ENCODE measurements at regions not wholly inside any gene's neighbourhood (a gene's known extent, or its start where the extent isn't known, plus 50 kb on each side); places are given as distances from the start of the nearest gene placed in this dataset.

- Mint-ChIP-seq H3K27ac (no peak overlapping the region), H3K36me3 (no peaks in the 10 kb centered on the region), H3K4me3 (no peak overlapping the region), H3K9me3 (peaks cover 5% of the 10 kb centered on the region), H3K27me3 (ENCODE audit: low read depth) (no peaks in the 10 kb centered on the region), H3K4me1 (peaks cover 20% of the 10 kb centered on the region)
- ChIA-PET POLR2A (no interaction called here), CTCF (no interaction called here)
- no peak for ATAC-seq
- TF ChIP-seq HMGA2 (CRISPR knock-in tag; IDR thresholded peaks at IDR 0.05) (peak; percentile 91), MXD4 (CRISPR knock-in tag; IDR thresholded peaks at IDR 0.05; ENCODE audit: borderline replicate concordance) (no peak), TEAD1 (CRISPR knock-in tag; IDR thresholded peaks at IDR 0.05) (no peak)
- DNase-seq (ENCODE audit: low spot score): no peak
Measured at GRCh38 chr5:180421672-180422071, 68.5 kb upstream of the GFPT2 start.

GRCh38 chr5:180423133-180423532 lies 70.0 kb upstream of the GFPT2 start:
- no peak overlapping the region for H3K4me3 Mint-ChIP-seq
- POLR2A ChIA-PET: no interaction called here
- DNase-seq (ENCODE audit: low spot score): no peak
- no peak for ATAC-seq
- H3K9me3 Mint-ChIP-seq: peaks cover 9% of the 10 kb centered on the region
- H3K4me1 Mint-ChIP-seq: peaks cover 12% of the 10 kb centered on the region
- CTCF ChIA-PET: interaction anchor here (1.2 to 1.5 kb wide), 2 partner anchors 17 to 95 kb away, joined by 3 to 4 read pairs; no protein-coding TSS in a partner anchor
- H3K36me3 Mint-ChIP-seq: no peaks in the 10 kb centered on the region
- H3K27ac Mint-ChIP-seq: no peak overlapping the region
- H3K27me3 Mint-ChIP-seq (ENCODE audit: low read depth): no peaks in the 10 kb centered on the region
- no peak for TF ChIP-seq AR (CRISPR knock-in tag; IDR thresholded peaks at IDR 0.05)
- TF ChIP-seq HMGA2 (CRISPR knock-in tag; IDR thresholded peaks at IDR 0.05): no peak
- TF ChIP-seq MLX (CRISPR knock-in tag; IDR thresholded peaks at IDR 0.05): no peak
- TF ChIP-seq NFE2L1 (CRISPR knock-in tag; IDR thresholded peaks at IDR 0.05): no peak
- TF ChIP-seq GTF2I (CRISPR knock-in tag; conservative IDR thresholded peaks at IDR 0.05): no peak
- no peak for TF ChIP-seq ZNF281 (CRISPR knock-in tag; IDR thresholded peaks at IDR 0.05)
- no peak for TF ChIP-seq ARID4B (CRISPR knock-in tag; IDR thresholded peaks at IDR 0.05; ENCODE audit: borderline replicate concordance)
- no peak for TF ChIP-seq HMGXB4 (CRISPR knock-in tag; IDR thresholded peaks at IDR 0.05)
- TF ChIP-seq NFYB (CRISPR knock-in tag; conservative IDR thresholded peaks at IDR 0.05; ENCODE audit: low read depth): no peak
- TF ChIP-seq ZNF396 (CRISPR knock-in tag; IDR thresholded peaks at IDR 0.05; ENCODE audit: borderline replicate concordance): no peak
- TF ChIP-seq JUN (CRISPR knock-in tag; IDR thresholded peaks at IDR 0.05): no peak
- TF ChIP-seq ZNF219 (CRISPR knock-in tag; IDR thresholded peaks at IDR 0.05; ENCODE audit: borderline replicate concordance): no peak
- no peak for TF ChIP-seq ZNF138 (CRISPR knock-in tag; conservative IDR thresholded peaks at IDR 0.05)

Data from WTC11 (cell line).